ENCODE measurements at regions not wholly inside any gene's neighbourhood (a gene's known extent, or its start where the extent isn't known, plus 50 kb on each side); places are given as distances from the start of the nearest gene placed in this dataset.

- Histone ChIP-seq H2BK120ac (ENCODE audit: low read depth, low read length) (no peak overlapping the region), H2AK5ac (ENCODE audit: low read depth, low read length) (no peak overlapping the region), H4K20me1 (ENCODE audit: insufficient read depth, low read length) (no peaks in the 10 kb centered on the region), H3K18ac (ENCODE audit: low read depth, low read length) (no peak overlapping the region), H2BK15ac (ENCODE audit: low read depth, low read length) (no peak overlapping the region), H4K5ac (ENCODE audit: low read depth, low read length) (no peak overlapping the region), H3K9me1 (ENCODE audit: insufficient read depth, low read length) (no peaks in the 10 kb centered on the region), H3K9me3 (ENCODE audit: control insufficient read depth, insufficient read depth, low read length) (peaks cover 2% of the 10 kb centered on the region), H3K4ac (ENCODE audit: low read depth, low read length) (no peak overlapping the region), H3K27ac (ENCODE audit: insufficient read depth, low read length) (no peak overlapping the region), H2AK9ac (replicated peaks; ENCODE audit: low read depth, low read length, poor library complexity) (no peak overlapping the region), H3K23ac (ENCODE audit: low read depth, low read length) (no peak overlapping the region), H3K9ac (ENCODE audit: low read depth, low read length) (no peak overlapping the region), H3K79me1 (ENCODE audit: low read depth in 1 of 2, low read length in 2 of 2) (no peaks in the 10 kb centered on the region), H3K4me3 (ENCODE audit: insufficient read depth, low read depth, low read length) (no peak overlapping the region), H3K56ac (ENCODE audit: extremely low read depth, insufficient read depth, low read length) (no peak overlapping the region), H2BK20ac (ENCODE audit: low read depth, low read length) (no peak overlapping the region), H2AFZ (replicated peaks; ENCODE audit: low read length, poor library complexity) (no peak overlapping the region), H4K91ac (ENCODE audit: insufficient read depth, low read depth, low read length) (no peak overlapping the region), H3K27me3 (ENCODE audit: control insufficient read depth, insufficient read depth, low read length) (no peaks in the 10 kb centered on the region), H4K8ac (ENCODE audit: low read depth in 2 of 2, low read length in 2 of 2) (no peak overlapping the region), H3K14ac (replicated peaks; ENCODE audit: low read depth, low read length) (no peak overlapping the region), H3K4me1 (ENCODE audit: control insufficient read depth, insufficient read depth, low read length) (no peaks in the 10 kb centered on the region), H3K4me2 (ENCODE audit: low read depth, low read length) (no peak overlapping the region), H3K36me3 (ENCODE audit: control insufficient read depth, insufficient read depth, low read length) (no peaks in the 10 kb centered on the region), H2BK5ac (ENCODE audit: low read depth, low read length, poor library complexity, severe bottlenecking) (no peak overlapping the region)
- TF ChIP-seq RAD21 (IDR thresholded peaks at IDR 0.05; ENCODE audit: low read length) (no peak), FOS (IDR thresholded peaks at IDR 0.05; ENCODE audit: low read depth, low read length) (no peak), RFX5 (IDR thresholded peaks at IDR 0.05; ENCODE audit: low read depth, low read length) (no peak), CTCF (conservative IDR thresholded peaks at IDR 0.05; ENCODE audit: low read depth, low read length) (no peak), POLR2A (IDR thresholded peaks at IDR 0.05; ENCODE audit: low read depth, low read length) (no peak), MXI1 (IDR thresholded peaks at IDR 0.05; ENCODE audit: borderline replicate concordance, low read depth, low read length) (no peak), CHD1 (IDR thresholded peaks at IDR 0.05; ENCODE audit: low read depth, low read length) (no peak), MAZ (IDR thresholded peaks at IDR 0.05; ENCODE audit: borderline replicate concordance, low read depth, low read length) (no peak), BHLHE40 (IDR thresholded peaks at IDR 0.05; ENCODE audit: low read depth, low read length) (no peak), SMC3 (IDR thresholded peaks at IDR 0.05; ENCODE audit: low read depth, low read length) (no peak)
- TF ChIP-seq, protein P1, sequence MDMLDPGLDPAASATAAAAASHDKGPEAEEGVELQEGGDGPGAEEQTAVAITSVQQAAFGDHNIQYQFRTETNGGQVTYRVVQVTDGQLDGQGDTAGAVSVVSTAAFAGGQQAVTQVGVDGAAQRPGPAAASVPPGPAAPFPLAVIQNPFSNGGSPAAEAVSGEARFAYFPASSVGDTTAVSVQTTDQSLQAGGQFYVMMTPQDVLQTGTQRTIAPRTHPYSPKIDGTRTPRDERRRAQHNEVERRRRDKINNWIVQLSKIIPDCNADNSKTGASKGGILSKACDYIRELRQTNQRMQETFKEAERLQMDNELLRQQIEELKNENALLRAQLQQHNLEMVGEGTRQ (IDR thresholded peaks at IDR 0.05; ENCODE audit: low read depth, low read length) = no peak
- ChIA-PET CTCF (interaction anchor here (0.7 kb wide), 1 partner anchor 8 kb away, joined by 4 read pairs; no protein-coding TSS in a partner anchor), POLR2A (ENCODE audit: unreplicated experiment) (no interaction called here)
- WGBS, 2 experiments (ENCODE audit: extremely low coverage in 2 of 2, insufficient read length in 1 of 2) = no CpG with 5 or more reads among the region's 1 CpG
- no TSS peak for BruUV-seq (replicated peaks)
- intact Hi-C loops (cut with micrococcal nuclease) (no loop called here), dilution Hi-C loops (cut with HindIII; ENCODE audit: low sequenced_read_pairs, unreplicated experiment) (no loop called here), in situ Hi-C loops (cut with MboI; ENCODE audit: low sequenced_read_pairs) (no loop called here)
- ATAC-seq (ENCODE audit: low read depth) = no peak
- DNase-seq = no peak
These were observed 118.8 kb upstream of the GYPA start for GRCh38 chr4:144259285-144259684.
